NCI-H345 treated with DMSO at 0.1 percent for 48 hours (cell line): ENCODE measurements at regions not wholly inside any gene's neighbourhood (a gene's known extent, or its start where the extent isn't known, plus 50 kb on each side); places are given as distances from the start of the nearest gene placed in this dataset.

ENCODE experiments used
- DNase-seq: peaks from one replicate; lab custom pipeline; 2025; ENCODE audit not compliant: unreplicated experiment; lab: John Stamatoyannopoulos, UW

DNA sequence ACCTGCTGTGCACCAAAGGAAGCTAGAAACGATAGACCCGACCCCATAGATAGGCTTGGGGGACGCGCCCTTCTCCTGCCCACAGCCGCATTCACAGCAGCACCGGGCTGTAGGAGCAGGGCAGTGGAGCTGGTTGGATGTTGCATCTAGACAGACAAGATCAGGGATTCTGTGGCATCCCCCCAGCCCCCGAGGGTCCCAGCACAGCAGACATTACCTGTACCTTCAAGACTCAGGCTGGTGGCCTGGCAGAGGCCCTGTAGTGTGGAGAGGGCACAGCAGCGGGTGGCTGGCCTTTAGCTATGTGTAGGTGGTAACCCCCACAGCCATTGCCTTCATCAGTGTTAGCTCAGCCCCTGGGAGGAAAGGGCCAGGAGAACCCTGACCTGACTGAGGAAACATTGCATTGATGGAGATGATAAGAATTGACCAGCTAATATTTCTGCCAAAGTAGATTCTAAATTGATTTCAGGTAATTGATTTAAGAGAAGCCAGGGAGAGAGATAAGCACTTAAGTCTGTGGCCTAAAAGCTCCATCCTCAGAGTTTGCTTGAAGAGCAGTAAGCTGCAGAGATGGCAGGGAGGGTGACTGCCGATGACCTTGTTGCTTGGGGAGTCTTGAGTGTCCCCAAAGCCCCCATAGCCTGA lies 269.4 kb downstream of the TLE3 start:
- no peak for DNase-seq

DNA sequence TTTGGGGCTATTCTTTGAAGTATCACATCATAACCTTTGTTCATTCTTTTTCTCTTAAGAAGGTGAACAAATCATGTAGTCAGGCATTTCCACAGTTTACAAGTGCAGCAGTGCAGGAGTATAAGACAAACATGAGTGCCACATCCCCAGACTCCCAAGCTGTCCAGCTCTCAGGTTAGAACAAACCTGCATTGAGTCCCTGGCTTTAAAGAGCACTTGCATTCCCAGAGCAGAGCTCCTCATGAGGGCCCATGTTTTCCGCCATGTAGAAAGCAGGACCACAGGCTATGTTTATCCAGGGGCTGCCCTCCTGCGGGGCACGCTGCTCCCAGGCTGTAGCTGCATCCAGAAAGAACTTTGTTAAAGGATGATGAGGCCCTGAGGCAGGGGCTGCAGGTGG lies 267.7 kb downstream of the TLE3 start:
- DNase-seq, result no peak

DNA sequence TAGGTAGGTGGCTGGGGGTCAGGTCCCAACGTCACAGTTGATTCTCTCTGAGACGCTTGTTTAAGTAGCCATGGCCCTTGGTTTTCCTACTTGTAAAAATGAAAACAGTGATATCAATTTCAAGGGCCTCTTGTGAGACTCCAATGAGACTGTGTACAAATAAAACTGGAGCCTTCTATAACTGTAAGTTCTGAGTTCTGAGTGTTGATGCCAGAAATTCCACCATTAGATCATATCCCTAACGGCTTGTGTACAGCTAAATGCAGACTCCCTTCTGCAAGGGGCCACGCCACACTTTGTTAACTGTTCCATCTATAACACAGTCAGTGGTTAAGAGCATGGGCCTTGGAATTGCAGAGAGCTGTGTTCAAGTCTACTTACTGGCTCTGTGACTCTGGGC lies 267.3 kb downstream of the TLE3 start:
- no peak for DNase-seq

DNA sequence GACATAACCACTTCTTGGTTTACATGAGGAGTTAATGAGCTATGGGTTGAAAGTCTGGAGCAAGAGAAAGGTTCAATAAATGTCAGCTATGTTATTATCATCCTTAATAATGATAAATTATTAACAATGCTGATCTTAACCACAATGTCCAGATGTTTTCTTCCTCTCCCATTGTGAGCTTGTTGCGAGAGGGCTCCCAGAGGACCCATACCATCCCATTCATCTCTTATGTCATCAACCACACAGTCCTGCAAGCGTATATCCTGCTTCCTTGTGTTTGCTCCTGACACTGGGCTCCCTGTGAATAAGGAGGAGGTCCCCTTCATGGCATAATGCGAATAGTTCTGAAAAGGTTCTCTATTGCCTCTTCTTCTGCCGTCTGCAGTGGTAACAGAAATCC lies 266.8 kb downstream of the TLE3 start:
- no peak for DNase-seq

DNA sequence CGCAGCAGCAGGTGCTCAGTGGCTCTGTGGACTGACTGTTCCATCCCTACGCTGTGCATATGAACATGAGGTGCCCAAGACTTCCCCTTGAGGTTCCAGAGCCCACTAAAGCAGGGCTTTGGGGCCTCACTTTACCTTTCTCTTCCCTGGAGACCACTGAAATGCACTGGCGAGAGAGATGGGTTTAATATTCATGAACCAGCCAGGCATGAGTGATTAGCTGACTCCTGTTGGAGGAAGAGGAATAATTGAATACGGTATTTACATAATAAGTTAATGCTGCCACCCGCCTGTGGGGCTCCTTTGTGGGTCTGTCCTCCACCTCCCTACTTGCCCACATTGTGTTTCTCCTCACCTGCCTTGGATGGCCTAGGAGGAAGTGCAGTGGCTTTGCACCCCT lies 263.4 kb downstream of the TLE3 start:
- DNase-seq, result no peak

DNA sequence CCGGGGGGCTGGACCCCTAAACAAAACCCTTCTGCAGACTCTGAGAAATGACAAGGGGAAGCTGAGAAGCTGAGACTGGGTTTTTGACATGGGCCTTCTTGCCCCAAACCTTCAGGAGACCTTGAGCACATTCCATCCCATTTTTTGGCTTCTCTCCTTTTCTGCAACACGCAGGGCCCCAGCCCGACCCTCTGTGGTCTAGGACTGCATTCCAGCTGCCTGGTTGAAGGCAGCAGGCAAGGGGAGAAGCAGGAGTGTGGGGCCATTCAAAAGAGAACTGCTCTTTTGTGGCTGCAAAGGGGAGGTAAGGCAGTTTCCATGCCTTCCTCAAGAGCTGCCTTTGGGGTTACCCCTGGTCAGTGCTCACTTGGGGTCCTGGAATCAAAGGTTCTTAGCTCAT lies 263.0 kb downstream of the TLE3 start:
- DNase-seq, result no peak

DNA sequence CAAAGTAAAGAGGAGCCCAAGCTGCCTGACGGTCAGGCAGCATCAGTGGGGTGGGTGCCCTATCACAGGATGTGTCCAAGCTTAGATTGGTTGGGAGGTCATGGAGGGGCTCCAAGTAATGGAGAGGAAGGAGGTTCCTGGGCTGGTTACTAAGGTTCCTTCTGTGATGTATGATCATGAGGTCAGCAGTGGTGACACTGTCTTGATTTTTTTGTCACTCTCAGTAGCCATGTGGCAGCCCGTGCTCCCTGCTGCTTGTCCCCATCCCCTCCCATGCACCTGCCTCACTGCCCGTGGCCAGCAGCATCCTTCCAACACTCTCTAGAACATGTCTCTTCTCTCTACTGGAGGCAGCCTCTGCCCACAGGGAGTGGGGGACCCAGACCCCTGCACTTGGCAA lies 261.7 kb downstream of the TLE3 start:
- DNase-seq, result no peak

DNA sequence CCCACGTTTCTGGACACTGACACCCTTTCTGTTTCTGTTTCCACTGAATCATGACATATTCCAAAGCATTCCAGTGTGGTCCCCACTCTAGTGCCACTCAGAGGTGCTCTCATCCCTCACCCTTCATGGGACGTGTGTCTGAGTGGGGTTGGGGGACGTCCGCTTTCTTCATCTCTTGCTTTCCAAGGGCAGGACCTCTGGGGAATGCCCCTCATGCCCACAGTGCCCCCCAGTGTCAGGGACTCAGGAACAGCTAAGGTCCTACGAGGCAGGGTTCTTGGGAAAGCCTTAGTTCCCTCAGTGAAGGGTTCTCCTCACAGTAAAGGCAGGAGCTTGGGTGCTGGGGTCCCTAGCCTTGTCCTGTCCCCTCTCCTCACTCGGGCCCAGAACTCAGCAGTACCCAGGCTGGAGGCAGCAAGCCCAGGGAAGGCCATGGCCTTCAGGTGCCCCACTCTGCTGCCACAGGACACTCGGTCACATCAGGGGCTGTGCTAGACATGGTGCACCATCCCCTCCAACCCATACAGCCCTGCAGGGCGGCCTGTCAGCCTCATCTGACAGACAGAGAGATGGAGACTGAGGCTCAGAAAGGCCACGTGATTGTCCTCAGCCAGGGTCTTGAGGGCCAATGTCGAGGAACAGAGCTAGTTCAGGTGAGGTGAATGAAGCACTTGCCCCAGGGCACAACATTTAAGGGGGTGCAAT lies 261.0 kb downstream of the TLE3 start:
- no peak for DNase-seq

DNA sequence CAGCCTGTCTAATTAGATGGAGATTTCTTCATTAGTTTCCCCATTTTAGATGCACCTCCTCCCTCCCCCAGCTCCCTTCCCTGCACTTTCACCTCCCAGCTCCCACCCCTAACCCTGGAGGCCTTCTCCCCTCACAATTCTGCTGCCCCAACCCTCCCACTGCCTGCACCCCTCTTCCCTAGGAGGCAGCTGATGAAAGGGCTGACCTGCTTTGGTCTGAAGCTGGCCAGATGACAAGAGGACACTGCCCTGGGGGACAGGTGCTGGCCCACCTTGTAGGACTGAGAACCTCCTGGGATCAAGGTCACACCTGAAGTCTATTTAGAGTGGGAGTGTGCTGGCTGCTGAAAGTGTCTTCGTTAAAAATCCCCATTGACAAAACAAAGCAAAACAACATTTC lies 259.4 kb downstream of the TLE3 start:
- DNase-seq, result no peak

DNA sequence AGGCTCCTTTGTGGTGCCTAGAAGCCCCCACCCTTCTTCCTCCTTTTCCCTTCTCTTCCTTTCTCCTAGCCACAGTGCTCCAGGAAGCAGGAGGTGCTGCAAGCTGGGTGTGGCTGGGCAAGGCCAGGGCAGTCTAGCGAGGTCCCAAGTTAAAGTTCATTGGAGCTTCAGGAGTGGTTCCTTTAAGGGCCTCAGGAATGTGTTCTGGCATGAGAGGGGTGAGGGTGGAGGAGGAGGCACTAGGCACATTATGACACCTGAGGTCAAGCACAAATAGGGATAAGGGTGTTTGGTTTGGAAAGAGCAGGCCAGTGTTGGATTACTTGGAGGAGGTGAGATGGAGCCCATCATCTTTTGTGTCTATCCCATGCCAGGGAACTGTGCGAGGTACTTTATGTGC lies 258.7 kb downstream of the TLE3 start:
- DNase-seq, result no peak

DNA sequence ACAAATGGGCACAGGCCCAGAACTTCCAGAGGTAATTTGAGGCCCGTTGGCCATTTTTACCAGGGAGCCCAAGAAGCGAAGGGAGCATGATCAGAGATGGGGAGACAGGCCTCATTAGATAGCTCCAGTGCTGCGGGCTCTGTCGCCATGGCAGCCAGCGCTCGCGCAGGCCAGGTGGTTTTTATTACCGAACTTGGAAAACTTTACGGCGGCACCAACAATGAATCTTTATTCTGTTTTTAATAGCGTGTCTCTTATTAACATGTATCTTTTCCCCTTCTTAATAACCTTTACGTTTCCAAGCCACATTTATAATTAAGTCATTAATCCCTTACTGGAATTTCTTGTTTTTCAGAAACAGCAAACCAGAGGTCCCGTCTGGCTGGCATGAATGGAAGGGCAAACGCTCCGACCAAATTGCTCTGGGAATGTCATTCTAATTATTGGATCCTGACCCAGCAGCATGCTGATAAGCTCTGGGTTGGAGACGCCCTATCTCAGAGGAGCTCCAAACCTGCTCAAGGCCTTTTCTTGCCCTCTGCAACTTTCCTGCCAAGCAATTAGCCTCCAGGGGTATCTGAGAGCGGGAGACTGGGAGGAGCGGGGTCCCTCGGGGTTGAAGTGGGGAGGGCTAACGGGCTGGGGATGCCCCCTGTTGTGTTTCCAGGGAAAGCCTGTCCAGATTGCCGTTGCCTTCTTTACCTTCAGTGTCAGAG lies 256.4 kb downstream of the TLE3 start:
- DNase-seq, result no peak

DNA sequence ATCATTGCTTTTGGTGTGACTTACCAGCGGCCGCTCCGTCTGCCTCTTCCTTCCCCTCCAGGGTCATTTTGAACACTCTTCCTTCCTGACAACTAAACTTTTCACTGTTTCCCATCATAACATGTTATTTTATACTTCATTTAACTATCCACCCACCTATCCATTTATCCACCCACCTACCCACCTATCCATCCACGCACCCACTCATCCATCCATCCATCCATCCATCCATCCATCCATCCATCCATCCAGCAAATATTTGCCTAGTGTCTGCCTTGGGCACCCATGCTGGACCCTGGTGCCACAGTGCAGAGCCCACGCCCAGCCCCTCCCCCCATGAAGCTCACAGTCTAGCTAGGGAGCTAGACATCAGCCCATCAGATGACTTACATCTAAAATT lies 254.9 kb downstream of the TLE3 start:
- DNase-seq, result no peak

DNA sequence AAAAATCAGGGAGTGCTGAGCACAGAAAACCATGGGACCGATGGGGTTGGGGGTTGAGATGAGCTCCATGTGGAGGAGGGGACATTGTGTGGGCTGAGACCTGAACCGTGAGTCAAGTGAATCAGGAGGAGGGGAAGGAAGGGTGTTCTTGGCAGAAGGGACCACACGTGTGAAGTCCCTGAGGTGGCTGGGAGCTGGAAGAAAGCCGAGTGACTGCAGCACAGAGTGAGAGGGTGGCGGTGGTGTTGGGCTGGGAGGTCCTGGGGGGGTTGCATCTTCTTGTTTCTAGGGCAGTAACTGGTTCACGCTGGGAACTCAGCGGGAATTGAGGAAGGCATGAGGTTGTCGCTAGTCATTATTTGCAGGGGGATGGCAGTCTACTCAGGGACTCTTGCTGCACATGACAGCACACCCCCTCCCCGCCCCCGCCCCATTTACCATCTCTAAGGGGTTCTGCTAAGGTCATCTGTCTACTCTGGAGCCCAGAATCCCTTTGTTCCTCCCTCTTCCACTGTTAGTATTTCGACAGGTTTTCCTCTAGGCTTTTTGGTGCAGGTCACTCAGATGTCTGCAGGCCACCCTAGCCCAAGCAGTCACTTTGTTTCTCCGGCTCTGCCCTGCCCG lies 254.3 kb downstream of the TLE3 start:
- no peak for DNase-seq

DNA sequence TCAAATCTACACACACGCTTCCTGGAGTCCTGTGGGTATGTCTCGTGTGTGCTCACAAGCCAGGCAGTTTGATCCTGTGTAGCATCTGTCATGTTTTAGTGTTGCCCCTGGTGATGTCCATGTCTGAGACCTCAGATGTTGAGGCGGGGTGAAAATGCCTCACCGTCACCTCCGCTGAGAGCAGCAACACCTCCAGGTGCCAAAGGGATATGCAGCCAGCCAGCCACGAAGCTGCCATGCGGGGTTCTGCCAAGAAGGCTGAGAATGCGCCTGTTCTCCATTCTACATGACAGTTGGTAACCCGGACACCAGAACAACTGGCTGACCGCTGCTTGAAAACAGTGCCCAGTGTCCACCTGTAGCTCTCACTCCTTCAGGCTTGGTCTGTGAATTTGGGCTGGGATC lies 253.8 kb downstream of the TLE3 start:
- no peak for DNase-seq

DNA sequence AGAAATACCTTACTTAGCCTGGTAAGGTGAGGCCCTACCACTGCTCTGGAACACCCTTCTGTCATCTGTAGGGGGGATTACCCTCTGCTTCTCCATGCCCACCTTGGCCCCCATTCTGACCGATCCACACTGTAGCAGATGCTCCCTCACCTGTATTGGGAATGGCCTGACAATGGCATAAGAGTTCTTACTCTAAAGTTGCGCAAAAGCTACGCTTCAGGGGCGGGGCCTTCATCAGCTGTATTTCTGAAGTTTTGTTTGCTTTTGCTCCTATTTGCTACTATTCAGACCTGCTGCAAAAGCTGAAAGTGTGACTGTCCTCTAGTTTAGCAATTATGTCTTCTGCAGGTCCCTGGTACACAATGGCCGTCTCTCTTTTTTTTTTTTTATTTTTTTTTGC lies 252.6 kb downstream of the TLE3 start:
- DNase-seq, result no peak

DNA sequence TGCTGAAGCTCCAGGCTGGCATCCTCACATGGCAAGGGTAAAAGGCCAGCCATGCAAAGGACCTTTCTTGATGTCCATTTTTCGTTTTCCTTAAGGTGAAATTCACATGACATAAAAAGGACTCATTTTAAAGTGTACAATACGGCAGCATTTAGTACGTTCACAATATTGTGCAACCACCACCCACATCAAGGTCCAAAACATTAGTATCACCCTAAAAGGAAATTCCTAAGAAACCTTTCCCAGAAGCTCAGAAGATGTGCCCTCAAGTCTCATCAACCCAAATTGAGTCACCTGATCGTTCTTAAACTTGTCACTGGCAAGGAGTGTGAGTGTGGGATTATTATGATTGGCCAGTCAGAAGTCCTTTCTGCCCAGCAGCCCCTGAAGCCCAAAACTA lies 250.1 kb downstream of the TLE3 start:
- DNase-seq, result no peak

DNA sequence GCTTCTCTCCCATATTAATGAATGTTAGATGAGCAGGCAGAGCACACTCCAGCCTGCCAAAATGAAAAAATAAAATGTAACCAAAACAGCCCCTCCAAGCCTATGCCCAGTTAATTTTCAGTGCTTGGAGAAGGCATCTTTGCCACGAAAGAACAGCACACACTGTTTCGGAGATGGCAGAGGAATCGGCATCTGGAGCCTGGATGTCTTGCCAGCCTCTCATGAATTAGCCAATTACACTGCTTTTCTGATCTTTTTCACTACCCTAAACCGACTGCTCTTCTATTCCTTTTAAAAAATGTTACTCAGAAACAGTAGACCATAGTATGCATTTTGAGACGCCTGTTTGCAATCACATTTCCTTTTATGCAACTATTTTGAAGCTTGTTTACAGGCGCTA lies 249.6 kb downstream of the TLE3 start:
- DNase-seq, result no peak

DNA sequence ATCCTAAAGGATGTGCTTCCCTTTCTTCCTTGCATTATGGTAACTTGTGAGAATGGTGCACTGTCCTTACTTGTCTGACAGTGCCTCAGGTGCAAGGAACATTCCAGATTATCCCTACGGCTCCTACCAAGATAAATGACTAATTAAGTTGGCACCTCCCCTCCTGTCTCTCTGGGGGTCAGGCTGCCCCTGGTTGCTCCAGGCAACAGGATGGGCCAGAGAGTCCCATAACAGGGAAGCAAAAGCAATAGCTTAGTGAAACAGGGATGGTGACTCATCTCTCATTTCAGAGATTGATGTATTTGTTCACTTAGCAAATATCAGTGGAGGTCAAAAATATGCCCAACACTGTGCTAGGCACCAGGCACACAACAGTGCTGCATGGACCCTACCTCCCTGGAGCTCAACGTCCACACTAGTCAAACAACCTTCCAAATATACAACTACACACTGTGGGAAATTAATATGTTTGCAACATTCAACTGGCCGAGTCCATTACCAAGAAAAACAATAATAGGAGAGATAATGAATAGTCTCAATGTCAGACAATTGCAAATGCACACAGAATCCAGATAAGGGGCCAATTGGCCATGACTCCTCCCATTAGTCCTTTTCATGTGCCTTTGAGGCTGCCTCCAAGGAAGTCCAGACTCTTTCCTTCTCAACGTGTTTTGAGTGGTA lies 249.0 kb downstream of the TLE3 start:
- DNase-seq, result no peak

DNA sequence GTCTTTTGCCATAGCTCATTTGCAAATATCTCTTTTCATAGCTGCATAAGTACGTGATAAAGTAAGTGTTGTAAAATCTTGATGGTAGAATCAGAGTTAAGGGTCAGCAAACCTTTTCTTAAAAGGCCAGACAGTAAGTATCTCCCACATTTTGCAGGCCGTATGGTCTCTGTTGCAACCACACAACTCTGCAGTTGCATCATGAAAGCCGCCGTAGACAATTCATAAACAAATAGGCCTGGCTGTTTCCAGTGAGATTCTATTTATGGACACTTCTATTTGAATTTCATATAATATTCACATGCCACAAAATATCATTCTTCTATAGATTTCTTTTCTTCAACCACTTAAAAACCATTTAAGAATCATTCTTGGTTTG lies 248.5 kb downstream of the TLE3 start:
- no peak for DNase-seq

DNA sequence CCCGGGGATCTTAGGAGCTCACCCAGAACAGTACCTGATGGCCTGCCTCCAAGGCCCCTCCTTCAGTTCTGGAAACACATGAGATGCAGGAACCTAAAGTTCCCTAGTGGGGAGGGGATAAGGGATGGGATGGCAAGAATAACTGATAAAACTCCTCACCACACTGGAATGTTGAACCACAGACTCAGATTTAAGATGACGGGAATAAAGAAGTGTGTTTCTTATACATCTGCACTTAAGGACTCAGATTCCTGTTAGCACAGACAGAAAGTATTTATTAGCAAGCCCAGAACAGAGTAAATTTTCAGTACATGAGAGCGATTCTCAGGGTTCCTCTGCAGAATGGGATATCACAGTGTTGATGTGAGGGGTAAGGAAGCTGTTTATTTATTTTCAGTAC lies 245.2 kb downstream of the TLE3 start:
- no peak for DNase-seq

DNA sequence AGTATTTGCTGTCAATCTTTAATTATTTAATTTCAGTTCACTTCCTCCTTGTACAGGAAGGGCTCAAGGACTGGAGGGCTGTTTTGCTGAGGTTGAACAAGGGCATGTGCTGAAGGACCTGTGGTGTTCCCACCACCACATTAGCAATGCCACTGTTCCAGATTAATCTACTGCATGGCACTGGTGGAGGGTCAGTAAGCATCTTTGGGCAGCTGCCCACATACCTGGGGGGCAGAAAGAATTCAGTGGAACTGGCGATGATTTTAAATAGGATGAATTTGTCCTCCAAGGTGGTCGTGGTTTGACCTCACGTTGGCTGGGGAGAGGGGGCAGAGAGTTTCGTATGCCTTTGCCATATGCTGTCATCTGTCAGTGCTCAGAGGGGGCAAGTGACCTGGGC lies 244.8 kb downstream of the TLE3 start:
- no peak for DNase-seq

DNA sequence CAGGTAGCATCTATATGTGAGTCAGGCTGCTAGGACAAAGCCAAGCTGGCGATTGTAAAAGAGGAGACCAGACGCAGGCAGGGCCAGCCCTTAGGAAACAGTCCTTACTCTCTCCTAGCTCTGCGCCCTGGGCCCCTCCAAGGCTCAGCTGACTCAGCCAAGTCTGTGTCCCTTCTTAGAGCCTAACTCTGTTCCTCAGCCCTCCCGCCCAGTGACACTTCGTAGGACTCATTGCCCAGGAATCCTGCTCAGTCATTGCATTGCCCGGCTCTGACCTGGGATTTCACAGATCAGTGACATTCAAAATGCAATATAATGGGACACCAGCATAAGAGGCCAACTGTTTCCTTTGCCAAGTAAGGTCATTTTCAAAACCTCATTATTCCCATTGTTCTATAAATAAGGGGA lies 244.2 kb downstream of the TLE3 start:
- no peak for DNase-seq
